ENCODE measurements at regions not wholly inside any gene's neighbourhood (a gene's known extent, or its start where the extent isn't known, plus 50 kb on each side); places are given as distances from the start of the nearest gene placed in this dataset.

DNA sequence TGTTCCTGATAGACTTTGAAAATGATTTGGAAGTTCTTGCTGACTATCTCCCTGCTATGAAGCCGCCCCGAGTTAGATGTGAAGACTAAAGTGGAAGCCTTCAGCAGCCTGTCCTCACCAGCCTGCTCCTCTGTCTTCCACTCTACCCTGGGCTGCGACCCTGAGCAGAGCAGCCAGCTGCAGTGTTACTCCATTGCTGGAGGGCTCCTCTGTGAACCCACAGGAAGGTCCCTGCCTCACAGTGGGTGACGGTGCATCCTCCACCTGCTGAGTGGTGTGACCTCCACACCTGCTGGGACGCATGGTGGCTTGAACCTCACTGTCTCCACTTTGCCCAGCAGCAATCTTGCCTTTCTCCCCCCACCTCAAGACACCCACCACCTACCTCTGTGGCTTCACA lies 116.4 kb downstream of the IRS2 start:
- no peak for DNase-seq

DNA sequence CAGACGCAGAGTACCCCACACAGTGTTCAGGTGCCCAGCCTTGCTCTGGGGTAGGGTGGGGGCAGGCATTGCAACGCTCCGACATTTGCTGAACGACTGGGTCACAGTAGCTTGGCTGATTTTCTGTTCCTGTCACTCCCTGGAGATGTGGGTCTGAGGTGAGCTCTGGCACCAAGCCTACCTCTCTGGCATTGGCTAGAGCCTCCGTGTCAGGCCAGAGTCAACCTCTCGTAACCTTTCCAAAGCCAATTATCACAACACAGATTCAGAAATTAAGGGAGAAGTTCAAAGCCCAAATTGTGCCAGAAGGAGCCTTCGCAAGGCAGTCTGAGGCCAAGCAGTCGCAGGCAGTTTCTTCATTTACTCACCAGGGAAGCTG lies 117.2 kb downstream of the IRS2 start:
- DNase-seq, result no peak

DNA sequence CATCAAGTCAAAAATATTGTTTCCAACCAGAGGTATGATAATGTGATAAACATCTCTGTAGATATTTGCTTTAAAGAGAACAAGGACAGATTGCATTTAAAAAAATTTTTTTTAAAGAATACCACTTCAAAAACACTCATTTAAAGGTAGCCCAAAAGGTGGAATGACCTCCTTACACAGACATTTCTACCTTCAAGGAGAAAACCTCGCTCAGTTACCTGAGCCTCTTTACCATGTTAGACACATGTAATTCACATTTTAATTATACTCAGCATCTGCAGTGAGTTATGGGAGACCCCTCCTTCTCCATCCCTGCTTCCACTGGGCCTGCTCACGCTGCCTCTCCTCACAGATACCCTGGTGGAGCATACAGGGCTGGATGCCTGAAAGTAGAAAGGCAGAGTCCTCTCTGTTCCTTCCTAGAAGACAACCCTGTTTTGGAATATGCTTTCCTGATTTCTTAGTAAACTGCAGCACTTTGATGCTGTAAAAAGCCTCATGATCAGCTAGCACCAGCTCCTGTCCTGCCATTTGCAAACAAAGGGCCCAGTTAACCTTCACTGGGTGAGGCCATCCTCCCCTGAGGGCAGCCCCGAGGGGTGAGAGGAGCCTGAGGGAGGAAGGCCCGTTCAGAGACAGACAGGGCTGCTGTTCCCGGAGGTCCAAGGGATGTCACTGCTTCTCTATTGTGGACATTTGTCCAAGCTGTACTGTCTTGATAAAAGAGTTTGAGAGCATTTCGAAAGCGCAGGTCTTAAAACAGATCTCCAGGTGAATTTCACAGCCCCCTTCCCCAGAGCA lies 117.8 kb downstream of the IRS2 start:
- no peak for DNase-seq

DNA sequence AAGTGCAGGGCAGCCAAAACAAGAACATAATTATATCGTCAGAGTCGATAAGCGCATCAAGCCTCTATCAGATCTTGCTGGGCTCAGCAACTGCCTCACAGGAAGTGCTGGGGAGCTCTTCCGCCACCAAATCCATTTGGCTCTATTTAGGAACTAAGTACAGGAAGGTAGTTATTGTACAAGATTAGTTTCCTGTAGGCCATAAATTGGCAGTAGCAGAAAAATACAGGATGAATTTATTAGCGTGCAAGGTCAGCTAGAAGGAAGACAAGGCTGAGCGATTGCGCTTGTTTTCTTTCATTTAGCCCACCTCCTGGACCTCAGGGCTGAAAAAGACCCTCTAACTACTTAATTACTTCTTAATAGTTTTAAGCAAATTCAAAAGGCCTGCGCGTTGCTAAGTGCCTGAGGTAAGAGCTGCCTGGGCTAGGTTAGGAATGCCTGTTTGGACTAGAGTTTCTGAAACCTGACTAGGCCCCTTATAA lies 118.5 kb downstream of the IRS2 start:
- DNase-seq, result no peak

- no peak for DNase-seq
These were observed 119.3 kb downstream of the IRS2 start for GRCh38 chr13:109667056-109667455.

GRCh38 chr13:109666656-109667055 lies 119.7 kb downstream of the IRS2 start:
- no peak for DNase-seq

GRCh38 chr13:109665781-109666249 lies 120.6 kb downstream of the IRS2 start:
- no peak for DNase-seq

GRCh38 chr13:109665240-109665639 lies 121.1 kb downstream of the IRS2 start:
- no peak for DNase-seq

DNA sequence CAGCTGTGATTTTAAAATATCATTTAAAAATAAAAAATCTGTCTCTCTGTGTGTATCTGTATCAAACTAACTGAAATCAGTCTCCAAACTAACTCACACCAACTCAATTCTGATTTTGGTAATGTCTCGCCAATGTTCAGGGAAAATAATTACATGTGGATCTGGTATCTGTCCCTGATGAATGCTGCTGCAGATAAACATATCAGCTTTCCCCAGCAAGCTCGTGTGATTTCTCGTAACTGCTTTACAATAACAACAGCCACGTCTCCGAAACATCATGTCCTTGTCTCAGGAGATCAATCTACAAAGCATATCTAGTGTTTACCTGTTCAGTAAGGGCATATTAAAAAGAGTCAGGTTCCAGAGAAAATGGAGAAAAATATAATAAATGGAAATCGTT lies 129.0 kb downstream of the IRS2 start:
- no peak for DNase-seq

GRCh38 chr13:109656206-109656605 lies 130.2 kb downstream of the IRS2 start:
- DNase-seq, result no peak

- no peak for DNase-seq
These were observed 130.8 kb downstream of the IRS2 start for GRCh38 chr13:109655611-109656010.

DNA sequence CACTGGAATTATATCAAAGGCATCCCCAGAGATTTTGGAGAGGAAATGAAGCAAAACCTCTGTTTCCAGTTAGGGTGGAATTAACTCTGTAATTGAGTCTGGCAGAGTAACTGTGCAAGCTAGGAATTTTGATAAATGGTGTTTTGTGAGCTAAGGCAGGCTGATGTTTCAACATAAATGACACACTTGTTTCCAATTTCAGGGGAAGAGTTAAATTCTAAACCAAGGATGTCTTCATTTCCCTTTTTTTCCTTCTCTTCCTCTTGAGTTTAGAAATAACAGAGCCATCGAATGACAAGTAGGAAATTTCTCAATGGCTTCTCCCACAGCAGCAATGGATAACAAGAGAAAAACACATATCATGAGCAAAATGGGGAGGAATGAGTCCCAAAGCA lies 131.2 kb downstream of the IRS2 start:
- no peak for DNase-seq

DNA sequence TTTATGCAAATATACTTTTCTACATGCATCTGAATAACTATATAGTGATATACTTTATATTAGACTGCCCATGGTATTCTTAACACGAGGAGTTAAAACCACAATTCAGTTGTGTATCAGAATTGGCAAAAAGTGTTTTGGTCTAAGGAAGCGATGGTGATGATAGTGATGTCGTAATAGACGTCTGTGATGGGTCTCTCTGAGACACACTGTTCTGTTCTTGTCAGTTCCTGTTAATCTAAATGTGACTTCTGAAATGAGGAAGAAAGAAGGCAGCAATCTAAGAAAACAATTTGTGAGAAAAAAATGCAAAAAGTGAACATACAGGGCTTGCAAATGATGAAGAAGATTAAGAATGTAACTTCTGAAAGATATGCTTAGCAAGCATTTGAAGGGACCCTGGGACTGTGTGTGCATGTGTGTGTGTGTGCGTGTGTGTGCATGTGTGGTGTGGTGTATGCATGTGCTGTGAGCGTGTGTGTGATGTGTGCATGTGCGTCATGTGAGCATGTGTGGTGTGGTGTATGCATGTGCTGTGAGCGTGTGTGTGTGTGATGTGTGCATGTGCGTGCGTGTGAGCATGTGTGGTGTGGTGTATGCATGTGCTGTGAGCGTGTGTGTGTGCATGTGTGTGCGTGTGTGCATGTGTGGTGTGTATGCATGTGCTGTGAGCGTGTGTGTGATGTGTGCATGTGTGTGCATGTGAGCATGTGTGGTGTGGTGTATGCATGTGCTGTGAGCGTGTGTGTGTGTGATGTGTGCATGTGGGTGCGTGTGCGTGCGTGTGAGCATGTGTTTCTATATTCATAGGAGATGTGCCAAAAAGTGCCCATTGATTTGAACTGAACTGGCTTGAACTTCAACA lies 131.8 kb downstream of the IRS2 start:
- no peak for DNase-seq

DNA sequence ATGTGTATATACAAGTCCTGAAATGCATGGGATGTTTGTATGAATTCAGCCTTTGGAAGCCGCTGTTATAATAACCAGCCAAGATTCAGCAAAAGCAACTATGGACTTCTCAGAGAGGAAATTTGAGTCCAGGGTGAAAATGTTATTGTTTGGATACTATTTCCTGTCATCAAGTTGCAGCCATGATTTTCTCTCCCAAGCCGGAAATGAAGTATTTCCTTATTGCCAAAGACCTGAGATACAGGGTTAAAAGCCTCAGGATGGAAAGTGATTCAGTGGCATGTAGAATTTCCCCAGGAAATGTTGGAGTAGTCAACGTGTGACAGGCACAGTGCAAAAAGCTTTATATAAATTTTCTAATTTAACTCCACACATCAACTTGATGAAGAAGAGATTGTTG lies 133.9 kb downstream of the IRS2 start:
- DNase-seq, result no peak

GRCh38 chr13:109651854-109652253 lies 134.5 kb downstream of the IRS2 start:
- no peak for DNase-seq

DNA sequence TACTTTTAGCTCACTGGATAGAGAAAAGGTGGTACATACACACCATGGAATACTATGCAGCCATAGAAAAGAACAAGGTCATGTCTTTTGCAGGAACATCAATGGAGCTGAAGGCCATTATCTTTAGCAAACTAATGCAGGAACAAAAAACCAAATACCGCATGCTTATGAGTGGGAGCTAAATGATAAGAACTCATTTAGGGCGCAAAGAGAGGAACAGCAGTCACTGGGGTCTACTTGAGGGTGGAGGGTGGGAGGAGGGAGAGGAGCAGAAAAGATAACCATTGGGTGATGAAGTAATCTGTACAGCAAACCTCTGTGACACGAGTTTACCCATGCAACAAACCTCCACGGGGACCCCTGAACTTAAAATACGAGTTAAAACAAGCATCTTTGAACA lies 135.1 kb downstream of the IRS2 start:
- DNase-seq, result no peak

GRCh38 chr13:109650861-109651260 lies 135.5 kb downstream of the IRS2 start:
- no peak for DNase-seq

DNA sequence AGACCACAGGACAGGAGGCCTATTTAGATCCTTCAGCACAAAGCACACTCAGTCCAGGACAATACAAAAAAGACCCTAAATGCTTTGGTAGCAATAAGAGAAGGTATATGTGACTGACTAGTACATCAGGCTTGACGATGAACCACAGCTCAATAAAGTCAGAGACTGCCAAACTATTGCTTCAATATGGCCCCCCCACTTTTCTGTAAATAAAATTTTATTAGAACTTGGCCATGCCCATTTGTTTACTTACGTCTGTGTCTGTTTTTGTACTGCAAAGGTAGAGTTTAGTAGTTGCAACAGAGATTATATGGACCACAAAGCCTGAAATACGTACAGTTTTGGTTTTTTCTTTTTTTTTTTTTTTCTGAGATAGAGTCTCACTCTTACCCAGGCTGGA lies 136.7 kb downstream of the IRS2 start:
- no peak for DNase-seq

DNA sequence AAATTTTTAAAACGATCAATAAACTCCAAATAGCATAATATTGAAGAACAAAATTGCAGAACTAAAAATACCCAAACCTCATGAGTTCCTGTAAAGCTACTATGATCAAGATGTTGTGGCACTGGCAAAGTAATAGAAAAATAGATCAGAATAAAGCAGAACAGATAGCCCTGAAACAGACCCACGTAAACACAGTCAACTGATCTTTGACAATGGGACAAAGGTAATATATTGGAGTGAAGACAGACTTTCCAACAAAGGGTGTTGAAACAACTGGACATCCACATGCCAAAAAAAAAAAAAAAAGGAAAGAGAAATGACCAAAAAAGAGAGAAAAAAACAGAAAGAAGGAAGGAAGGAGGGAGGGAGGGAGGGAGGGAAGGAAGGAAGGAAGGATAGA lies 138.7 kb downstream of the IRS2 start:
- DNase-seq, result no peak

DNA sequence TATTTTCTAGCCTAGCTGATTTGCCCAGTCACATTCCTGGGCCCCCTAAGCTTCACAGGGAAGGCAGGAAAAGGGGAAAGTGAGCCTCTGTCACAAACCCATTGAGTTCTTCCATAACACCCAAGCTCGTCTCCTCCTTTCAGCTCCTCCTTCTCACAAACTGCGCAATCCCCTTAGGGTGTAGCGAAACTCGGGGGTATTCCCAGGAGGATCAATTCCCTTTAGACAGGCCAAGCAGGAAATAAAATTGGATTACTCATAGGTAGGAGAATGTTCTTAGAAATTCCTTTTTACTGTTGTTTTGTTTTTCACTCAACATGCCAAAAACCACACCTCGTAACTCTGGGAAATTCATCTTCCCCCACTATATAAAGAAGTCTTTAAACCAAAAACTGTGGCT lies 139.3 kb downstream of the IRS2 start:
- DNase-seq, result no peak

GRCh38 chr13:109646423-109646822 lies 140.0 kb downstream of the IRS2 start:
- DNase-seq, result no peak

GRCh38 chr13:109645831-109646230 lies 140.6 kb downstream of the IRS2 start:
- no peak for DNase-seq

GRCh38 chr13:109644956-109645355 lies 141.4 kb downstream of the IRS2 start:
- no peak for DNase-seq

All from NCI-H2081 treated with DMSO at 0.1 percent for 48 hours (cell line).